Parathyroid adenoma (tissue), 2 donors: ENCODE measurements at regions not wholly inside any gene's neighbourhood (a gene's known extent, or its start where the extent isn't known, plus 50 kb on each side); places are given as distances from the start of the nearest gene placed in this dataset.

ENCODE experiments used
- H2AFZ ChIP-seq: fragments of 300-600 bp; sonication (generic); one replicate; pipeline ENCODE4 v1.7.0; 2017; ENCODE audit warnings: antibody characterized with exemption, mild to moderate bottlenecking
- H3K27ac ChIP-seq: fragments of 300-600 bp; sonication (generic); one replicate; pipeline ENCODE4 v1.7.0; 2017
- H3K27me3 ChIP-seq: fragments of 300-600 bp; sonication (generic); one replicate; pipeline ENCODE4 v1.7.0; 2017; ENCODE audit warnings: low read length; ENCODE audit not compliant: control insufficient read depth, insufficient read depth
- H3K36me3 ChIP-seq: fragments of 300-600 bp; sonication (generic); one replicate; pipeline ENCODE4 v1.7.0; 2017; ENCODE audit warnings: low read length; ENCODE audit not compliant: control insufficient read depth, insufficient read depth
- H3K4me1 ChIP-seq: fragments of 300-600 bp; sonication (generic); one replicate; pipeline ENCODE4 v1.7.0; 2017; ENCODE audit warnings: control low read depth
- H3K4me2 ChIP-seq: fragments of 300-600 bp; sonication (generic); one replicate; pipeline ENCODE4 v1.7.0; 2017; ENCODE audit warnings: low read length
- H3K4me3 ChIP-seq: fragments of 300-600 bp; sonication (generic); one replicate; pipeline ENCODE4 v1.7.0; 2017; ENCODE audit warnings: low read depth, low read length
- H3K79me2 ChIP-seq: fragments of 300-600 bp; sonication (generic); one replicate; pipeline ENCODE4 v1.7.0; 2017; ENCODE audit warnings: control low read depth
- H3K9ac ChIP-seq: fragments of 300-600 bp; sonication (generic); one replicate; pipeline ENCODE4 v1.7.0; 2017; ENCODE audit warnings: mild to moderate bottlenecking
- H3K9me3 ChIP-seq: fragments of 300-600 bp; sonication (generic); one replicate; pipeline ENCODE4 v1.7.0; 2017; ENCODE audit warnings: low read length; ENCODE audit not compliant: control insufficient read depth
- CTCF ChIP-seq: fragments of 300-600 bp; sonication (generic); IDR thresholded peaks from one replicate; pipeline ENCODE4 v1.7.0; 2017; ENCODE audit warnings: antibody characterized with exemption, mild to moderate bottlenecking
- donor health status: primary hyperparathyroidism.

GRCh38 chr1:37305108-37305507 is 169.3 kb upstream of the ZC3H12A start:
- no peak overlapping the region for H3K4me3 ChIP-seq
- H3K9ac ChIP-seq = no peak overlapping the region
- no peaks in the 10 kb centered on the region for H3K4me1 ChIP-seq
- no peak overlapping the region for H2AFZ ChIP-seq
- no peak for TF ChIP-seq CTCF
- H3K27ac ChIP-seq = no peak overlapping the region
- H3K36me3 ChIP-seq = no peaks in the 10 kb centered on the region
- H3K79me2 ChIP-seq = no peaks in the 10 kb centered on the region
- no peak overlapping the region for H3K4me2 ChIP-seq
- no peaks in the 10 kb centered on the region for H3K27me3 ChIP-seq
- H3K9me3 ChIP-seq = no peaks in the 10 kb centered on the region

- H3K36me3 ChIP-seq = no peaks in the 10 kb centered on the region
- no peak for TF ChIP-seq CTCF
- no peaks in the 10 kb centered on the region for H3K9me3 ChIP-seq
- H3K4me1 ChIP-seq = no peaks in the 10 kb centered on the region
- no peak overlapping the region for H2AFZ ChIP-seq
- no peak overlapping the region for H3K27ac ChIP-seq
- no peak overlapping the region for H3K4me2 ChIP-seq
- H3K4me3 ChIP-seq = no peak overlapping the region
- no peak overlapping the region for H3K9ac ChIP-seq
- H3K27me3 ChIP-seq = no peaks in the 10 kb centered on the region
- H3K79me2 ChIP-seq = no peaks in the 10 kb centered on the region
Observed at GRCh38 chr1:37305841-37306240, 168.5 kb upstream of the ZC3H12A start.

GRCh38 chr1:37306461-37306860 is 167.9 kb upstream of the ZC3H12A start:
- no peaks in the 10 kb centered on the region for H3K9me3 ChIP-seq
- H3K9ac ChIP-seq = no peak overlapping the region
- no peak overlapping the region for H3K4me3 ChIP-seq
- no peak for TF ChIP-seq CTCF
- no peaks in the 10 kb centered on the region for H3K4me1 ChIP-seq
- no peak overlapping the region for H3K27ac ChIP-seq
- no peak overlapping the region for H2AFZ ChIP-seq
- H3K79me2 ChIP-seq = no peaks in the 10 kb centered on the region
- H3K36me3 ChIP-seq = no peaks in the 10 kb centered on the region
- no peaks in the 10 kb centered on the region for H3K27me3 ChIP-seq
- no peak overlapping the region for H3K4me2 ChIP-seq

GRCh38 chr1:37306871-37307270 is 167.5 kb upstream of the ZC3H12A start:
- TF ChIP-seq CTCF = no peak

More at GRCh38 chr1:37306871-37307270, 167.5 kb upstream of the ZC3H12A start:
- Histone ChIP-seq H3K9ac (no peak overlapping the region), H3K4me2 (no peak overlapping the region), H2AFZ (no peak overlapping the region), H3K9me3 (no peaks in the 10 kb centered on the region), H3K4me1 (no peaks in the 10 kb centered on the region), H3K36me3 (no peaks in the 10 kb centered on the region), H3K79me2 (no peaks in the 10 kb centered on the region), H3K4me3 (no peak overlapping the region), H3K27me3 (no peaks in the 10 kb centered on the region), H3K27ac (no peak overlapping the region)
